GM23338 (cell line): ENCODE measurements at regions not wholly inside any gene's neighbourhood (a gene's known extent, or its start where the extent isn't known, plus 50 kb on each side); places are given as distances from the start of the nearest gene placed in this dataset.

ENCODE experiments used
- ATAC-seq: fragments of 200-7000 bp; cut with Tn5 transposase; 3 replicates; pipeline ENCODE4 v1.9.1; 2020
- DNase-seq: peaks from one replicate; pipeline ENCODE4 v3.0.0-alpha.2; 2015; ENCODE audit warnings: low spot score
- H2AFZ ChIP-seq: fragments of 200-600 bp; sonication (generic); 2 replicates; pipeline ENCODE4 v1.8.0; 2016; ENCODE audit warnings: antibody characterized with exemption, mild to moderate bottlenecking, moderate library complexity
- H3F3A ChIP-seq: fragments of 200-600 bp; sonication (generic); replicated peaks from 2 replicates; pipeline ENCODE4 v1.8.0; 2017; ENCODE audit warnings: antibody characterized with exemption, mixed run types, low read depth
- H3K27ac ChIP-seq: fragments of 200-600 bp; sonication (generic); 2 replicates; pipeline ENCODE4 v1.6.1; 2016; ENCODE audit warnings: low read depth
- H3K27me3 ChIP-seq: fragments of 200-600 bp; sonication (generic); 2 replicates; pipeline ENCODE4 v1.8.0; 2016; ENCODE audit warnings: mild to moderate bottlenecking, mixed run types, moderate library complexity; ENCODE audit not compliant: insufficient read depth
- H3K36me3 ChIP-seq: fragments of 200-600 bp; sonication (generic); 2 replicates; pipeline ENCODE4 v1.8.0; 2016; ENCODE audit warnings: mild to moderate bottlenecking; ENCODE audit not compliant: insufficient read depth
- H3K4me1 ChIP-seq: fragments of 200-600 bp; sonication (generic); 2 replicates; pipeline ENCODE4 v1.8.0; 2016; ENCODE audit warnings: mild to moderate bottlenecking, moderate library complexity; ENCODE audit not compliant: insufficient read depth
- H3K4me2 ChIP-seq: fragments of 200-600 bp; sonication (generic); 2 replicates; pipeline ENCODE4 v1.7.1; 2017; ENCODE audit warnings: mixed run types
- H3K4me3 ChIP-seq: fragments of 200-600 bp; sonication (generic); 2 replicates; pipeline ENCODE4 v1.6.1; 2016; ENCODE audit warnings: mixed run types
- H3K79me2 ChIP-seq: fragments of 200-600 bp; sonication (generic); replicated peaks from 2 replicates; pipeline ENCODE4 v1.8.0; 2017; ENCODE audit warnings: mild to moderate bottlenecking; ENCODE audit not compliant: insufficient read depth
- H3K9me2 ChIP-seq: fragments of 200-600 bp; sonication (generic); 2 replicates; pipeline ENCODE4 v1.8.0; 2017; ENCODE audit not compliant: insufficient read depth
- H4K20me1 ChIP-seq: fragments of 200-600 bp; sonication (generic); replicated peaks from 2 replicates; pipeline ENCODE4 v1.8.0; 2017; ENCODE audit warnings: mild to moderate bottlenecking; ENCODE audit not compliant: insufficient read depth
- H3K27ac Mint-ChIP-seq: 2 replicates; pipeline ENCODE4 v1.8.0; 2020; ENCODE audit warnings: inconsistent platforms, mild to moderate bottlenecking, moderate library complexity, mixed read lengths
- H3K27me3 Mint-ChIP-seq: 3 replicates; pipeline ENCODE4 v1.8.0; 2022; ENCODE audit warnings: low read depth, mild to moderate bottlenecking, moderate library complexity, mixed read lengths, inconsistent platforms; ENCODE audit not compliant: insufficient read depth, poor library complexity
- H3K36me3 Mint-ChIP-seq: 3 replicates; pipeline ENCODE4 v1.8.0; 2021; ENCODE audit warnings: low read depth, mild to moderate bottlenecking, inconsistent platforms, moderate library complexity, mixed read lengths
- H3K4me1 Mint-ChIP-seq: 3 replicates; pipeline ENCODE4 v1.8.0; 2020; ENCODE audit warnings: mild to moderate bottlenecking, inconsistent platforms, mixed read lengths
- H3K4me3 Mint-ChIP-seq: 3 replicates; pipeline ENCODE4 v1.8.0; 2021; ENCODE audit warnings: moderate library complexity, mild to moderate bottlenecking, inconsistent platforms, mixed read lengths
- H3K9me3 Mint-ChIP-seq: 3 replicates; pipeline ENCODE4 v1.8.0; 2020; ENCODE audit warnings: moderate library complexity, mild to moderate bottlenecking, inconsistent platforms, mixed read lengths
- CREB1 ChIP-seq: fragments of 250-450 bp; sonication (Bioruptor Pico); IDR thresholded peaks from 2 replicates; pipeline ENCODE4 v1.5.0; 2020; ENCODE audit warnings: low read depth, mild to moderate bottlenecking, moderate library complexity
- EZH2 ChIP-seq: fragments of 200-600 bp; sonication (generic); IDR thresholded peaks from one replicate; pipeline ENCODE4 v1.8.0; 2017; ENCODE audit warnings: antibody characterized with exemption, mild to moderate bottlenecking, low read depth; ENCODE audit not compliant: unreplicated experiment
- EZH2phosphoT487 ChIP-seq: fragments of 200-600 bp; sonication (generic); IDR thresholded peaks from one replicate; pipeline ENCODE4 v1.8.1; 2018; ENCODE audit warnings: antibody characterized with exemption; ENCODE audit not compliant: unreplicated experiment
- JUNB ChIP-seq: IDR thresholded peaks from one replicate; pipeline ENCODE4 v1.6.1; 2016; ENCODE audit warnings: antibody characterized with exemption; ENCODE audit not compliant: unreplicated experiment
- NANOG ChIP-seq: IDR thresholded peaks from 2 replicates; pipeline ENCODE4 v1.6.1; 2016; ENCODE audit warnings: antibody characterized with exemption, borderline replicate concordance
- POLR2AphosphoS5 ChIP-seq: IDR thresholded peaks from 2 replicates; pipeline ENCODE4 v1.6.1; 2016; ENCODE audit warnings: antibody characterized with exemption, low read depth
- STAT1 ChIP-seq: IDR thresholded peaks from one replicate; pipeline ENCODE4 v1.6.1; 2016; ENCODE audit warnings: antibody characterized with exemption; ENCODE audit not compliant: unreplicated experiment
- ZNF114 ChIP-seq: fragments of 250-450 bp; sonication (Bioruptor Pico); IDR thresholded peaks from 2 replicates; pipeline ENCODE4 v1.5.0; 2020; ENCODE audit warnings: mild to moderate bottlenecking, moderate library complexity
- ZNF331 ChIP-seq: fragments of 250-450 bp; sonication (Bioruptor Pico); IDR thresholded peaks from 2 replicates; pipeline ENCODE4 v1.5.0; 2020; ENCODE audit warnings: low read depth, mild to moderate bottlenecking, moderate library complexity
- TF ChIP-seq, protein P1 (sequence below), 2 experiments: fragments of 200-600 bp in 1 of 2; sonication (generic) in 1 of 2; conservative IDR thresholded peaks; 2 replicates each; pipeline versions ENCODE4 v1.5.1 to v1.6.1; 2016 to 2017; ENCODE audit warnings: antibody characterized with exemption in 2 of 2, low read depth in 2 of 2, mild to moderate bottlenecking in 2 of 2, moderate library complexity in 1 of 2
- TF ChIP-seq, protein P2 (sequence below): fragments of 250-450 bp; sonication (Bioruptor Pico); IDR thresholded peaks from 2 replicates; pipeline ENCODE4 v1.5.0; 2020; ENCODE audit warnings: mild to moderate bottlenecking, moderate library complexity
- TF ChIP-seq, protein P3 (sequence below): IDR thresholded peaks from one replicate; pipeline ENCODE4 v1.6.1; 2018; ENCODE audit warnings: antibody characterized with exemption; ENCODE audit not compliant: unreplicated experiment
- TF ChIP-seq, protein P4 (sequence below): IDR thresholded peaks from 2 replicates; pipeline ENCODE4 v1.6.1; 2016; ENCODE audit warnings: antibody characterized with exemption

DNA sequence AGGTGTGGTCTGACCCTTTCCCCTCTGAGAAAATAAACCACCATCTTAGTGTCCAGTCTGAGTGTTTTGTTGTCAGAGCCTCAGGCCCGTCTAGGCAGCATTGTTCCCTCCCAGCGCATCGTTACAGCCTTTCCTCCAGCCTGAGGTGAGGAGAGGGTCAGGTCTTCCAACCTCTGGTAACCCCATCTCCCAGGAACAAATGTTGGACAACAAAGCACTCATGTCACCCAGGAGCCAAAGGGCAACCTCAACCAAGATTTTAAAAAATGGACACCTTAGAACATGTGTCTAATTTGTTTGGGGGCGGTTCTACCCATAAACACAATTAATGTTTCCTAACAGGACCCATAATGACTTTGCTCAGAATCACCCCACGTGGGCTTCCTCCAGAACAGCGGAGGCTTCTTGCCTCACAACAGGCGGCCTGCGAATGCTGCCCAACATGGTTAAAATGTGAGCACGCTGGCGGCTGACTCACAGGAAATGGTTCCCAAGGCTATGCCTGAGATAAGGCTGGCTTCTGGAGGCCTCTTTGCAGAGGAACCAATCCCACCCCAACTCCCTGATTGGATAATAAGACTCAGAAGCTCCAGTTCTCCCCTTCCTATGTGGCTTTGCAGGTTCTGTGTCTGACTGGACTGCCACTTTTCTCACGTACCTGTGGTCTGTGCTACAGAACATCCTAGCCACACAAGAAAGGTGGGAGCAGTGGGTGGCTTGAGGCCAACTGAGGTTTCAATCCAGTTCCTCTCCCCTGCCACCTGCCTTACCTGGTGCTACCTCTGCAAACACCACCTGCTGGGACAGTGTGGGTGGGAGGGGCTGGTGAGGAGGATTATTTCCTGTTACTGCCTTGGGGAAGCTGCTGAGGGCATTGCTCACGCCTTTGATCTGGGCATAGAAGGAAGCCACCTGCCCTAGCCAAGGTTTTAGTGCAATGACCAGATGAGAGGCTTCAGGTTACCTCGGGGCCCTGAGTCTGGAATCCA, 108.8 kb downstream of the B3GNT2 start:
- ATAC-seq (peak; percentile 17; the same call in 2 of the 3 replicates), DNase-seq (peak; percentile 49)
- Mint-ChIP-seq H3K4me3 (no peak overlapping the region), H3K36me3 (no peaks in the 10 kb centered on the region), H3K27ac (no peak overlapping the region), H3K27me3 (peaks cover 15% of the 10 kb centered on the region), H3K9me3 (no peaks in the 10 kb centered on the region), H3K4me1 (peaks cover 42% of the 10 kb centered on the region)
- H3K4me1 ChIP-seq = peaks cover 34% of the 10 kb centered on the region
- TF ChIP-seq, protein P1, sequence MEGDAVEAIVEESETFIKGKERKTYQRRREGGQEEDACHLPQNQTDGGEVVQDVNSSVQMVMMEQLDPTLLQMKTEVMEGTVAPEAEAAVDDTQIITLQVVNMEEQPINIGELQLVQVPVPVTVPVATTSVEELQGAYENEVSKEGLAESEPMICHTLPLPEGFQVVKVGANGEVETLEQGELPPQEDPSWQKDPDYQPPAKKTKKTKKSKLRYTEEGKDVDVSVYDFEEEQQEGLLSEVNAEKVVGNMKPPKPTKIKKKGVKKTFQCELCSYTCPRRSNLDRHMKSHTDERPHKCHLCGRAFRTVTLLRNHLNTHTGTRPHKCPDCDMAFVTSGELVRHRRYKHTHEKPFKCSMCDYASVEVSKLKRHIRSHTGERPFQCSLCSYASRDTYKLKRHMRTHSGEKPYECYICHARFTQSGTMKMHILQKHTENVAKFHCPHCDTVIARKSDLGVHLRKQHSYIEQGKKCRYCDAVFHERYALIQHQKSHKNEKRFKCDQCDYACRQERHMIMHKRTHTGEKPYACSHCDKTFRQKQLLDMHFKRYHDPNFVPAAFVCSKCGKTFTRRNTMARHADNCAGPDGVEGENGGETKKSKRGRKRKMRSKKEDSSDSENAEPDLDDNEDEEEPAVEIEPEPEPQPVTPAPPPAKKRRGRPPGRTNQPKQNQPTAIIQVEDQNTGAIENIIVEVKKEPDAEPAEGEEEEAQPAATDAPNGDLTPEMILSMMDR (conservative IDR thresholded peaks at IDR 0.05; ENCODE audit: low read depth in 2 of 2) = no peak
- TF ChIP-seq ZNF331 (CRISPR knock-in tag) (no peak), JUNB (no peak), CREB1 (CRISPR knock-in tag) (no peak), NANOG (no peak), EZH2phosphoT487 (no peak), STAT1 (no peak), POLR2AphosphoS5 (no peak), ZNF114 (CRISPR knock-in tag) (no peak), EZH2 (no peak)
- TF ChIP-seq, protein P2, sequence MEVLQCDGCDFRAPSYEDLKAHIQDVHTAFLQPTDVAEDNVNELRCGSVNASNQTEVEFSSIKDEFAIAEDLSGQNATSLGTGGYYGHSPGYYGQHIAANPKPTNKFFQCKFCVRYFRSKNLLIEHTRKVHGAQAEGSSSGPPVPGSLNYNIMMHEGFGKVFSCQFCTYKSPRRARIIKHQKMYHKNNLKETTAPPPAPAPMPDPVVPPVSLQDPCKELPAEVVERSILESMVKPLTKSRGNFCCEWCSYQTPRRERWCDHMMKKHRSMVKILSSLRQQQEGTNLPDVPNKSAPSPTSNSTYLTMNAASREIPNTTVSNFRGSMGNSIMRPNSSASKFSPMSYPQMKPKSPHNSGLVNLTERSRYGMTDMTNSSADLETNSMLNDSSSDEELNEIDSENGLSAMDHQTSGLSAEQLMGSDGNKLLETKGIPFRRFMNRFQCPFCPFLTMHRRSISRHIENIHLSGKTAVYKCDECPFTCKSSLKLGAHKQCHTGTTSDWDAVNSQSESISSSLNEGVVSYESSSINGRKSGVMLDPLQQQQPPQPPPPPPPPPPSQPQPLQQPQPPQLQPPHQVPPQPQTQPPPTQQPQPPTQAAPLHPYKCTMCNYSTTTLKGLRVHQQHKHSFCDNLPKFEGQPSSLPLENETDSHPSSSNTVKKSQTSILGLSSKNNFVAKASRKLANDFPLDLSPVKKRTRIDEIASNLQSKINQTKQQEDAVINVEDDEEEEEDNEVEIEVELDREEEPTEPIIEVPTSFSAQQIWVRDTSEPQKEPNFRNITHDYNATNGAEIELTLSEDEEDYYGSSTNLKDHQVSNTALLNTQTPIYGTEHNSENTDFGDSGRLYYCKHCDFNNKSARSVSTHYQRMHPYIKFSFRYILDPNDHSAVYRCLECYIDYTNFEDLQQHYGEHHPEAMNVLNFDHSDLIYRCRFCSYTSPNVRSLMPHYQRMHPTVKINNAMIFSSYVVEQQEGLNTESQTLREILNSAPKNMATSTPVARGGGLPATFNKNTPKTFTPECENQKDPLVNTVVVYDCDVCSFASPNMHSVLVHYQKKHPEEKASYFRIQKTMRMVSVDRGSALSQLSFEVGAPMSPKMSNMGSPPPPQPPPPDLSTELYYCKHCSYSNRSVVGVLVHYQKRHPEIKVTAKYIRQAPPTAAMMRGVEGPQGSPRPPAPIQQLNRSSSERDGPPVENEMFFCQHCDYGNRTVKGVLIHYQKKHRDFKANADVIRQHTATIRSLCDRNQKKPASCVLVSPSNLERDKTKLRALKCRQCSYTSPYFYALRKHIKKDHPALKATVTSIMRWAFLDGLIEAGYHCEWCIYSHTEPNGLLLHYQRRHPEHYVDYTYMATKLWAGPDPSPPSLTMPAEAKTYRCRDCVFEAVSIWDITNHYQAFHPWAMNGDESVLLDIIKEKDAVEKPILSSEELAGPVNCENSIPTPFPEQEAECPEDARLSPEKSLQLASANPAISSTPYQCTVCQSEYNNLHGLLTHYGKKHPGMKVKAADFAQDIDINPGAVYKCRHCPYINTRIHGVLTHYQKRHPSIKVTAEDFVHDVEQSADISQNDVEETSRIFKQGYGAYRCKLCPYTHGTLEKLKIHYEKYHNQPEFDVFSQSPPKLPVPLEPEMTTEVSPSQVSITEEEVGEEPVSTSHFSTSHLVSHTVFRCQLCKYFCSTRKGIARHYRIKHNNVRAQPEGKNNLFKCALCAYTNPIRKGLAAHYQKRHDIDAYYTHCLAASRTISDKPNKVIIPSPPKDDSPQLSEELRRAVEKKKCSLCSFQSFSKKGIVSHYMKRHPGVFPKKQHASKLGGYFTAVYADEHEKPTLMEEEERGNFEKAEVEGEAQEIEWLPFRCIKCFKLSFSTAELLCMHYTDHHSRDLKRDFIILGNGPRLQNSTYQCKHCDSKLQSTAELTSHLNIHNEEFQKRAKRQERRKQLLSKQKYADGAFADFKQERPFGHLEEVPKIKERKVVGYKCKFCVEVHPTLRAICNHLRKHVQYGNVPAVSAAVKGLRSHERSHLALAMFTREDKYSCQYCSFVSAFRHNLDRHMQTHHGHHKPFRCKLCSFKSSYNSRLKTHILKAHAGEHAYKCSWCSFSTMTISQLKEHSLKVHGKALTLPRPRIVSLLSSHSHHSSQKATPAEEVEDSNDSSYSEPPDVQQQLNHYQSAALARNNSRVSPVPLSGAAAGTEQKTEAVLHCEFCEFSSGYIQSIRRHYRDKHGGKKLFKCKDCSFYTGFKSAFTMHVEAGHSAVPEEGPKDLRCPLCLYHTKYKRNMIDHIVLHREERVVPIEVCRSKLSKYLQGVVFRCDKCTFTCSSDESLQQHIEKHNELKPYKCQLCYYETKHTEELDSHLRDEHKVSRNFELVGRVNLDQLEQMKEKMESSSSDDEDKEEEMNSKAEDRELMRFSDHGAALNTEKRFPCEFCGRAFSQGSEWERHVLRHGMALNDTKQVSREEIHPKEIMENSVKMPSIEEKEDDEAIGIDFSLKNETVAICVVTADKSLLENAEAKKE (CRISPR knock-in tag) = no peak
- TF ChIP-seq, protein P3, sequence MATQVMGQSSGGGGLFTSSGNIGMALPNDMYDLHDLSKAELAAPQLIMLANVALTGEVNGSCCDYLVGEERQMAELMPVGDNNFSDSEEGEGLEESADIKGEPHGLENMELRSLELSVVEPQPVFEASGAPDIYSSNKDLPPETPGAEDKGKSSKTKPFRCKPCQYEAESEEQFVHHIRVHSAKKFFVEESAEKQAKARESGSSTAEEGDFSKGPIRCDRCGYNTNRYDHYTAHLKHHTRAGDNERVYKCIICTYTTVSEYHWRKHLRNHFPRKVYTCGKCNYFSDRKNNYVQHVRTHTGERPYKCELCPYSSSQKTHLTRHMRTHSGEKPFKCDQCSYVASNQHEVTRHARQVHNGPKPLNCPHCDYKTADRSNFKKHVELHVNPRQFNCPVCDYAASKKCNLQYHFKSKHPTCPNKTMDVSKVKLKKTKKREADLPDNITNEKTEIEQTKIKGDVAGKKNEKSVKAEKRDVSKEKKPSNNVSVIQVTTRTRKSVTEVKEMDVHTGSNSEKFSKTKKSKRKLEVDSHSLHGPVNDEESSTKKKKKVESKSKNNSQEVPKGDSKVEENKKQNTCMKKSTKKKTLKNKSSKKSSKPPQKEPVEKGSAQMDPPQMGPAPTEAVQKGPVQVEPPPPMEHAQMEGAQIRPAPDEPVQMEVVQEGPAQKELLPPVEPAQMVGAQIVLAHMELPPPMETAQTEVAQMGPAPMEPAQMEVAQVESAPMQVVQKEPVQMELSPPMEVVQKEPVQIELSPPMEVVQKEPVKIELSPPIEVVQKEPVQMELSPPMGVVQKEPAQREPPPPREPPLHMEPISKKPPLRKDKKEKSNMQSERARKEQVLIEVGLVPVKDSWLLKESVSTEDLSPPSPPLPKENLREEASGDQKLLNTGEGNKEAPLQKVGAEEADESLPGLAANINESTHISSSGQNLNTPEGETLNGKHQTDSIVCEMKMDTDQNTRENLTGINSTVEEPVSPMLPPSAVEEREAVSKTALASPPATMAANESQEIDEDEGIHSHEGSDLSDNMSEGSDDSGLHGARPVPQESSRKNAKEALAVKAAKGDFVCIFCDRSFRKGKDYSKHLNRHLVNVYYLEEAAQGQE = no peak
- TF ChIP-seq, protein P4, sequence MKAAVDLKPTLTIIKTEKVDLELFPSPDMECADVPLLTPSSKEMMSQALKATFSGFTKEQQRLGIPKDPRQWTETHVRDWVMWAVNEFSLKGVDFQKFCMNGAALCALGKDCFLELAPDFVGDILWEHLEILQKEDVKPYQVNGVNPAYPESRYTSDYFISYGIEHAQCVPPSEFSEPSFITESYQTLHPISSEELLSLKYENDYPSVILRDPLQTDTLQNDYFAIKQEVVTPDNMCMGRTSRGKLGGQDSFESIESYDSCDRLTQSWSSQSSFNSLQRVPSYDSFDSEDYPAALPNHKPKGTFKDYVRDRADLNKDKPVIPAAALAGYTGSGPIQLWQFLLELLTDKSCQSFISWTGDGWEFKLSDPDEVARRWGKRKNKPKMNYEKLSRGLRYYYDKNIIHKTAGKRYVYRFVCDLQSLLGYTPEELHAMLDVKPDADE = no peak
- 0 out of 2 replicates have a peak overlapping the region, but pooled peaks have one; percentile 18 for H2AFZ ChIP-seq
- H4K20me1 ChIP-seq = no peaks in the 10 kb centered on the region
- H3K36me3 ChIP-seq = no peaks in the 10 kb centered on the region
- no peaks in the 10 kb centered on the region for H3K79me2 ChIP-seq
- H3K9me2 ChIP-seq = peaks cover 5% of the 10 kb centered on the region; the same call in 1 of the 2 replicates
- no peak overlapping the region for H3K27ac ChIP-seq
- 0 out of 2 replicates have a peak, but pooled peaks cover under 1% of the 10 kb centered on the region for H3F3A ChIP-seq
- H3K27me3 ChIP-seq = no peaks in the 10 kb centered on the region
- no peak overlapping the region for H3K4me2 ChIP-seq
- H3K4me3 ChIP-seq = no peak overlapping the region
